ENCODE measurements at regions not wholly inside any gene's neighbourhood (a gene's known extent, or its start where the extent isn't known, plus 50 kb on each side); places are given as distances from the start of the nearest gene placed in this dataset.

DNA sequence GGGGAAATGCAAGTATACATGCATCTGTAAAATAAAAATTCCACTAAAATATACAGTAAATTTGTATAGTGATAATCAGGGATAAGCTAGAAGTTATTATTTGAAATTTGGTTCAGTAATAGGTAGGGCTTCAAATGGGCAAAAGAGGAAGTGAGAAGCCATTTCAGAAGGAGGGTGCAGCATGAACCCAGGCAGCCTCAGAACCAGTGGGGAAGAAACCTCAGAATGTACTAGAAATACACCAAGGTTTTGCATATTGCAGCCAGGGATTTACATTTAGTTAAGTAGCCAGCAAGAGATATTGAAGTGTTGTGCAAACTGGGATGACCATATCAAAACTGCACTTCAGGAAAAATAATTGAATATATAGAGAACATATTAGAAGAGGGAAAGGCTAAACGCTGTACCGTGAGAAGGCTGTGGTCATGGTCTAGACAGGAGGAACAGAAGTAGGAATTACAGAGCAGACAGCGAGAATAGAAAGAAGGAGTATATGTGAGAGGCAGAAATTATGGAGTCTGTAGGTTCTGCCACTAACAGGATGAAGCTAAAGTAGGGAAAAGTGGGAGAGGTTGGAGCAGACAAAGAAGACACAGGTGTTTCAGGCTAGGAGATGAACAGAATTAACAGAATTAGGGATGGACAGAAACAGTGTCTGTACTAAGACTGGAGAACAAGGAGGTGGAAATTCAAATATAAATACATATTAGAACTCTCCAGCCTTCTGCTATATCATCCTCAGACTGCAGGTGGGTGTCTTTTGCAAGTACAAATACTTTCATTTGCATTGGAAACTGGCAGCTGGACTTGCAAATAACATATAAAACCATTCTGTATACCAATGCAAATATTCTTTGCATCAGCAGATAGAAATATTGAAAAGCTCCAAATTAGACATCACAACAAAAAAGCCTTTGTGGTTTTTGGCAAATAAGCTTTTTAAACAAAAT, 335.6 kb downstream of the ZNF608 start:
- Histone ChIP-seq H3K4me3 (no peak overlapping the region), H3K4me1 (replicated peaks in 1 of 2) (peaks cover 8 to 13% of the 10 kb centered on the region in 2 donors), H3K27ac (no peak overlapping the region)
- in situ Hi-C loops (cut with MboI; ENCODE audit: low pct_unique_long_range_greater_than_20kb in 2 of 9, low sequenced_read_pairs in 9 of 9, unreplicated experiment in 9 of 9), result no loop called here
- WGBS, 10 experiments, result 33 to 96% (median 90%) methylated on average over 3 of the region's 3 CpGs; no CpG with 5 or more reads in 1 of the 10 experiments
- ATAC-seq (replicated peaks in 6 of 8), result peak in 3 of 8 experiments; percentile 42 to 92 (median 61)

- Histone ChIP-seq H3K27ac (no peak overlapping the region), H3K4me3 (no peak overlapping the region), H3K4me1 (replicated peaks in 1 of 2) (peaks cover 8 to 13% of the 10 kb centered on the region in 2 donors)
- peak in 4 of 8 experiments; percentile 32 to 59 (median 43) for ATAC-seq (replicated peaks in 6 of 8)
- in situ Hi-C loops (cut with MboI; ENCODE audit: low pct_unique_long_range_greater_than_20kb in 2 of 9, low sequenced_read_pairs in 9 of 9, unreplicated experiment in 9 of 9), result no loop called here
- 33 to 93% (median 51%) methylated on average over 3 to 8 of the region's 10 CpGs; no CpG with 5 or more reads in 1 of the 10 experiments for WGBS, 10 experiments
Measured at GRCh38 chr5:124408738-124409453, 337.5 kb downstream of the ZNF608 start.

DNA sequence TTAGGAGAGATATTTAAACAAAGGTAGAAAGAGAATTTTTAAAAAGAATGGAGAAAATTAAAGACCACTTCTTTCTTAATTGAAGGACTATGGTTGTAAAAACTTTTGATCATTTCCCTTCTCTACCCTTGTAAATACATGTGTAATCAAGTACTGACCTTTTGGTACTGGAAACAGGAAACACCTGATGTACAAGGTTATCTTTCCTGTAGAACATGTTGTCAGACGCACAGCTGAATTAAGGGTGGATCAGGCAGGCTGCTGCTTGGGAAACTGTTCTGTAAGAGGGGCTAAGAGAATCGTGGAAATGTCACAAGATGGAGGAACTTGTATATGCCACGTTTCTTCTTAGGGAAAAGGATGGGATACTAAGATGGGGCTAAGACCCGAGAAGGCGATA, 341.6 kb downstream of the ZNF608 start:
- 60 to 100% (median 95%) methylated on average over 1 to 4 of the region's 5 CpGs; no CpG with 5 or more reads in 1 of the 10 experiments for WGBS, 10 experiments
- Histone ChIP-seq H3K27ac (no peak overlapping the region), H3K4me3 (no peak overlapping the region), H3K4me1 (replicated peaks in 1 of 2) (peaks cover 13 to 14% of the 10 kb centered on the region in 2 donors)
- in situ Hi-C loops (cut with MboI; ENCODE audit: low pct_unique_long_range_greater_than_20kb in 2 of 9, low sequenced_read_pairs in 9 of 9, unreplicated experiment in 9 of 9), result no loop called here
- ATAC-seq (replicated peaks in 6 of 8), result no peak

DNA sequence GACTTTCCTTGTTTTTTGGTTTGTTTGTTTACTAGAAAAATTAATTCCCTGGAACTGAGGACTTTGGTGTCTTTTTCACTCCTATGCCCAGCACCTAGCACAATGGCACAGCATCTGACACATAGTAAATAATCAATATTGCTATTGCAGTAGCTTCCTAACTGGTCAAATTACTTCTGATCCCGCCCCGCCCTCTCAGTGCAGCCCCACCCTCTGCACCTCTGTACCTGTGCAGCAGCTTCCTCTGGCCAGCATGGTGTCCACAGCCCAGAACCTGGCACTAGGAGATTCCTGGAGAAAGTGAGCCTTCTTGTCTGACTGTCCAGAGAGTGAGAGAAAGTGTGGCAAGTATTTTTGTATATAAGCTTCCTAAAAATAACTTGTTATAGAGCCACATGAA, 343.2 kb downstream of the ZNF608 start:
- in situ Hi-C loops (cut with MboI; ENCODE audit: low pct_unique_long_range_greater_than_20kb in 2 of 9, low sequenced_read_pairs in 9 of 9, unreplicated experiment in 9 of 9), result no loop called here
- Histone ChIP-seq H3K4me3 (no peak overlapping the region), H3K4me1 (replicated peaks in 1 of 2) (peaks cover 10 to 13% of the 10 kb centered on the region in 2 donors), H3K27ac (no peak overlapping the region)
- ATAC-seq (replicated peaks in 6 of 8), result no peak
- WGBS, 10 experiments, result no CpG with 5 or more reads among the region's 2 CpGs

GRCh38 chr5:124402144-124402581, 344.3 kb downstream of the ZNF608 start:
- Histone ChIP-seq H3K4me1 (replicated peaks in 1 of 2) (peaks cover 21 to 22% of the 10 kb centered on the region in 2 donors), H3K4me3 (no peak overlapping the region), H3K27ac (no peak overlapping the region)
- ATAC-seq (replicated peaks in 6 of 8), result peak; percentile 25 to 96 (median 52)
- WGBS, 10 experiments, result 11 to 100% (median 60%) methylated on average over 1 to 3 of the region's 3 CpGs; no CpG with 5 or more reads in 2 of the 10 experiments
- in situ Hi-C loops (cut with MboI; ENCODE audit: low pct_unique_long_range_greater_than_20kb in 2 of 9, low sequenced_read_pairs in 9 of 9, unreplicated experiment in 9 of 9), result no loop called here

GRCh38 chr5:124401476-124402143, 344.8 kb downstream of the ZNF608 start:
- Histone ChIP-seq H3K27ac (no peak overlapping the region), H3K4me3 (no peak overlapping the region), H3K4me1 (replicated peaks in 1 of 2) (peaks cover 27 to 28% of the 10 kb centered on the region in 2 donors)
- in situ Hi-C loops (cut with MboI; ENCODE audit: low pct_unique_long_range_greater_than_20kb in 2 of 9, low sequenced_read_pairs in 9 of 9, unreplicated experiment in 9 of 9), result no loop called here
- 59 to 100% (median 84%) methylated on average over 2 to 6 of the region's 6 CpGs; no CpG with 5 or more reads in 2 of the 10 experiments for WGBS, 10 experiments
- ATAC-seq (replicated peaks in 6 of 8), result no peak

GRCh38 chr5:124399426-124399961, 346.9 kb downstream of the ZNF608 start:
- Histone ChIP-seq H3K4me1 (replicated peaks in 1 of 2) (peaks cover 44 to 48% of the 10 kb centered on the region in 2 donors), H3K4me3 (no peak overlapping the region), H3K27ac (no peak overlapping the region)
- WGBS, 10 experiments, result 34 to 100% (median 65%) methylated on average over 2 to 3 of the region's 3 CpGs; no CpG with 5 or more reads in 1 of the 10 experiments
- in situ Hi-C loops (cut with MboI; ENCODE audit: low pct_unique_long_range_greater_than_20kb in 2 of 9, low sequenced_read_pairs in 9 of 9, unreplicated experiment in 9 of 9), result no loop called here
- ATAC-seq (replicated peaks in 6 of 8), result no peak

DNA sequence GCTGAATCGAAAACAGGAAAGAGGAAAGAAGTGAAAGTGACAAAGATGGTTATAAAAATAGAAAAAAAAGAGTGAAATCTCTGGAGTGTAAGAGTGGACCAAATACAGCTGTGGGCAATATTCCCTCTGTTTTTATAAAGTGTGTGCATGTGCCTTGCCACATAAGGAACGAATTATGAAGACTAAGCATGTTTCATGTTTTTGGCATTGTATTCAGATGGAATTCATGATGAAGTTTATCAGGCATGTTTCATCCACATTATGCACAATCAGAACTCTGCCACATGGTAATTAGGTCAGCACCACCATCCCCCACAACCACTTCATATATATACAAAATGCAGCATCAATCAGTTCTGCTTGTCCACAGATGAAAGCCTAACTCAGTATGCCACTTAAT, 348.0 kb downstream of the ZNF608 start:
- Histone ChIP-seq H3K27ac (peak overlapping the region in 1 of 2 donors; percentile 5), H3K4me3 (no peak overlapping the region), H3K4me1 (replicated peaks in 1 of 2) (peaks cover 54 to 58% of the 10 kb centered on the region in 2 donors)
- WGBS, 10 experiments, result 0 to 78% (median 56%) methylated on average over 1 to 2 of the region's 2 CpGs; no CpG with 5 or more reads in 1 of the 10 experiments
- in situ Hi-C loops (cut with MboI; ENCODE audit: low pct_unique_long_range_greater_than_20kb in 2 of 9, low sequenced_read_pairs in 9 of 9, unreplicated experiment in 9 of 9), result no loop called here
- ATAC-seq (replicated peaks in 6 of 8), result peak in 1 of 8 experiments; percentile 41

GRCh38 chr5:124397317-124397716, 349.1 kb downstream of the ZNF608 start:
- Histone ChIP-seq H3K27ac (no peak overlapping the region), H3K4me1 (replicated peaks in 1 of 2) (peaks cover 55 to 60% of the 10 kb centered on the region in 2 donors), H3K4me3 (no peak overlapping the region)
- ATAC-seq (replicated peaks in 6 of 8), result peak in 5 of 8 experiments; percentile 6 to 76 (median 62)
- WGBS, 10 experiments, result 20 to 100% (median 88%) methylated on average over 2 of the region's 2 CpGs; no CpG with 5 or more reads in 3 of the 10 experiments
- in situ Hi-C loops (cut with MboI; ENCODE audit: low pct_unique_long_range_greater_than_20kb in 2 of 9, low sequenced_read_pairs in 9 of 9, unreplicated experiment in 9 of 9), result no loop called here

- Histone ChIP-seq H3K4me3 (no peak overlapping the region), H3K27ac (no peak overlapping the region), H3K4me1 (replicated peaks in 1 of 2) (peaks cover 50 to 60% of the 10 kb centered on the region in 2 donors)
- 17 to 100% (median 52%) methylated on average over 1 to 5 of the region's 5 CpGs; no CpG with 5 or more reads in 1 of the 10 experiments for WGBS, 10 experiments
- no peak for ATAC-seq (replicated peaks in 6 of 8)
- in situ Hi-C loops (cut with MboI; ENCODE audit: low pct_unique_long_range_greater_than_20kb in 2 of 9, low sequenced_read_pairs in 9 of 9, unreplicated experiment in 9 of 9), result no loop called here
Measured at GRCh38 chr5:124395926-124396325, 350.5 kb downstream of the ZNF608 start.

DNA sequence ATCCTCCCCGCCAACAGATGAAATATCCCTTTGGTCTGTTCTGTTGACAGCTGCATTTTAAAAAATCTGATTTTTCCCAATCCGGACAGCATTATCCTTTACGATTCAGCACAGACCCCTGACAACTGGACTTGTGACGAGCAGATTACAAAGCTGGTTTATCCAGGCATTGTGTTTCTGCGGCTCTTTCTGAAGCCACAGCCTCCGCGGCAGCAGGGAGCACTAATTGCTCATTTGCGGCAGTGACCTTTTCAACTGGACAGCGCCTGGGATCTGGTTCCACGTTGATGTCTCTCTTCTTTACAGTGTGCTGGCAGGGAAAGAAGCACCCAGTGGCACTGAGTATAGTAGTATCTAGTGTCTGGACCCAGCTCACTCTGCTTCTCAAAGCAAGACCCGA, 351.2 kb downstream of the ZNF608 start:
- Histone ChIP-seq H3K4me1 (replicated peaks in 1 of 2) (peaks cover 50 to 60% of the 10 kb centered on the region in 2 donors), H3K27ac (peak overlapping the region; percentile 59 to 66), H3K4me3 (no peak overlapping the region)
- 0 to 100% (median 6%) methylated on average over 1 to 11 of the region's 11 CpGs; no CpG with 5 or more reads in 1 of the 10 experiments for WGBS, 10 experiments
- ATAC-seq (replicated peaks in 6 of 8), result peak in 5 of 8 experiments; percentile 78 to 90 (median 82)
- in situ Hi-C loops (cut with MboI; ENCODE audit: low pct_unique_long_range_greater_than_20kb in 2 of 9, low sequenced_read_pairs in 9 of 9, unreplicated experiment in 9 of 9), result no loop called here

- H3K4me3 ChIP-seq, result no peak overlapping the region
Measured at GRCh38 chr5:124394700-124395245, 351.7 kb downstream of the ZNF608 start.

More at GRCh38 chr5:124394700-124395245, 351.7 kb downstream of the ZNF608 start:
- in situ Hi-C loops (cut with MboI; ENCODE audit: low pct_unique_long_range_greater_than_20kb in 2 of 9, low sequenced_read_pairs in 9 of 9, unreplicated experiment in 9 of 9), result no loop called here
- peak in 5 of 8 experiments; percentile 13 to 51 (median 26) for ATAC-seq (replicated peaks in 6 of 8)
- peaks cover 50 to 60% of the 10 kb centered on the region in 2 donors for H3K4me1 ChIP-seq (replicated peaks in 1 of 2)
- 13 to 100% (median 43%) methylated on average over 1 to 9 of the region's 9 CpGs; no CpG with 5 or more reads in 1 of the 10 experiments for WGBS, 10 experiments
- peak overlapping the region; percentile 59 to 66 for H3K27ac ChIP-seq

All from motor neuron (in vitro differentiated cells).